ENCODE measurements at regions not wholly inside any gene's neighbourhood (a gene's known extent, or its start where the extent isn't known, plus 50 kb on each side); places are given as distances from the start of the nearest gene placed in this dataset.

- H3K4me3 Mint-ChIP-seq, result no peak overlapping the region
- no peak overlapping the region for H3K27ac Mint-ChIP-seq
- H3K27me3 Mint-ChIP-seq (ENCODE audit: low read depth, poor library complexity), result peaks cover 36% of the 10 kb centered on the region
- H3K36me3 Mint-ChIP-seq (ENCODE audit: low read depth), result no peaks in the 10 kb centered on the region
- peaks cover 28% of the 10 kb centered on the region for H3K9me3 Mint-ChIP-seq
- DNase-seq, result no peak
- peaks cover 17% of the 10 kb centered on the region for H3K4me1 Mint-ChIP-seq
- no peak for TF ChIP-seq CTCF (IDR thresholded peaks at IDR 0.05)
Measured at GRCh38 chrX:39750848-39751247, 346.9 kb downstream of the BCOR start.

DNA sequence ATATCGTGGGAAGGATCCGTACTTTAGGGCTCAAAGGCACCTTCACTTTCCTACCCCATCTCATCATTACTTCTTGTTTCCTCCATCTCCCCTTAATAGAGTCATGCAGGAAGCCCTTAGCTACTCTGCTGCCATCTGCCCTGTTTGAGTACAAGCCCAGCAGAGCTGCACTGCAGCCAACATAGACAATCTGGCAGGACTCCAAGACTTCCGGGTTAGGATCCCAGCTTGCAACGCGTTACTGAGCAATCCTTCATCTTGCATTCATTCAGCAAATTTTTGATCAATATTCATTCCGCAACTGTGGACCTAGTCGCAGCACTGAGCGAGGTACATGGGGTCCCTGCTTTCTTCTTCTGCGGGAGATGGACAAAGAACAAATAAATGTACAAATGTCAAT lies 344.9 kb downstream of the BCOR start:
- Mint-ChIP-seq H3K27me3 (ENCODE audit: low read depth, poor library complexity) (peaks cover 41% of the 10 kb centered on the region), H3K4me3 (no peak overlapping the region), H3K9me3 (peaks cover 32% of the 10 kb centered on the region), H3K36me3 (ENCODE audit: low read depth) (no peaks in the 10 kb centered on the region), H3K27ac (no peak overlapping the region), H3K4me1 (peaks cover 28% of the 10 kb centered on the region)
- no peak for DNase-seq
- no peak for TF ChIP-seq CTCF (IDR thresholded peaks at IDR 0.05)

GRCh38 chrX:39753293-39753996 lies 344.3 kb downstream of the BCOR start:
- DNase-seq, result no peak
- H3K4me1 Mint-ChIP-seq, result peaks cover 32% of the 10 kb centered on the region
- H3K36me3 Mint-ChIP-seq (ENCODE audit: low read depth), result no peaks in the 10 kb centered on the region
- no peak overlapping the region for H3K27ac Mint-ChIP-seq
- H3K27me3 Mint-ChIP-seq (ENCODE audit: low read depth, poor library complexity), result peaks cover 39% of the 10 kb centered on the region
- H3K4me3 Mint-ChIP-seq, result no peak overlapping the region
- TF ChIP-seq CTCF (IDR thresholded peaks at IDR 0.05), result no peak
- peaks cover 36% of the 10 kb centered on the region for H3K9me3 Mint-ChIP-seq

- no peak overlapping the region for H3K4me3 Mint-ChIP-seq
- H3K36me3 Mint-ChIP-seq (ENCODE audit: low read depth), result no peaks in the 10 kb centered on the region
- no peak overlapping the region for H3K27ac Mint-ChIP-seq
- H3K9me3 Mint-ChIP-seq, result peaks cover 39% of the 10 kb centered on the region
- peak; percentile 49 for DNase-seq
- peaks cover 46% of the 10 kb centered on the region for H3K4me1 Mint-ChIP-seq
- TF ChIP-seq CTCF (IDR thresholded peaks at IDR 0.05), result no peak
- peaks cover 33% of the 10 kb centered on the region for H3K27me3 Mint-ChIP-seq (ENCODE audit: low read depth, poor library complexity)
Measured at GRCh38 chrX:39755143-39756032, 342.4 kb downstream of the BCOR start.

- peaks cover 30% of the 10 kb centered on the region for H3K27me3 Mint-ChIP-seq (ENCODE audit: low read depth, poor library complexity)
- no peak overlapping the region for H3K4me3 Mint-ChIP-seq
- peaks cover 35% of the 10 kb centered on the region for H3K9me3 Mint-ChIP-seq
- peaks cover 54% of the 10 kb centered on the region for H3K4me1 Mint-ChIP-seq
- no peaks in the 10 kb centered on the region for H3K36me3 Mint-ChIP-seq (ENCODE audit: low read depth)
- no peak for TF ChIP-seq CTCF (IDR thresholded peaks at IDR 0.05)
- DNase-seq, result no peak
- no peak overlapping the region for H3K27ac Mint-ChIP-seq
Measured at GRCh38 chrX:39756086-39756883, 341.5 kb downstream of the BCOR start.

Data from nephron progenitor cell (in vitro differentiated cells).